ENCODE measurements at regions not wholly inside any gene's neighbourhood (a gene's known extent, or its start where the extent isn't known, plus 50 kb on each side); places are given as distances from the start of the nearest gene placed in this dataset.
"Not testable (repeated sequence)": the region's sequence is repeated elsewhere in the genome, so short reads cannot be mapped to it uniquely, and the experiment has no call there.

- H3K4me3 ChIP-seq (ENCODE audit: low read length) = no peak overlapping the region
- no peak for TF ChIP-seq ZNF274 (IDR thresholded peaks at IDR 0.05; ENCODE audit: low read depth, low read length)
Measured at GRCh38 chr12:131430158-131430742, 280.6 kb upstream of the SFSWAP start.

- not testable (repeated sequence) for H3K4me3 ChIP-seq (ENCODE audit: low read length)
Measured at GRCh38 chr12:131431126-131431655, 279.7 kb upstream of the SFSWAP start.

GRCh38 chr12:131432532-131433260 is 278.2 kb upstream of the SFSWAP start:
- TF ChIP-seq ZNF274 (IDR thresholded peaks at IDR 0.05; ENCODE audit: low read depth, low read length) = no peak
- H3K4me3 ChIP-seq (ENCODE audit: low read length) = no peak overlapping the region

GRCh38 chr12:131434208-131435125 is 276.4 kb upstream of the SFSWAP start:
- TF ChIP-seq ZNF274 (IDR thresholded peaks at IDR 0.05; ENCODE audit: low read depth, low read length) = no peak

DNA sequence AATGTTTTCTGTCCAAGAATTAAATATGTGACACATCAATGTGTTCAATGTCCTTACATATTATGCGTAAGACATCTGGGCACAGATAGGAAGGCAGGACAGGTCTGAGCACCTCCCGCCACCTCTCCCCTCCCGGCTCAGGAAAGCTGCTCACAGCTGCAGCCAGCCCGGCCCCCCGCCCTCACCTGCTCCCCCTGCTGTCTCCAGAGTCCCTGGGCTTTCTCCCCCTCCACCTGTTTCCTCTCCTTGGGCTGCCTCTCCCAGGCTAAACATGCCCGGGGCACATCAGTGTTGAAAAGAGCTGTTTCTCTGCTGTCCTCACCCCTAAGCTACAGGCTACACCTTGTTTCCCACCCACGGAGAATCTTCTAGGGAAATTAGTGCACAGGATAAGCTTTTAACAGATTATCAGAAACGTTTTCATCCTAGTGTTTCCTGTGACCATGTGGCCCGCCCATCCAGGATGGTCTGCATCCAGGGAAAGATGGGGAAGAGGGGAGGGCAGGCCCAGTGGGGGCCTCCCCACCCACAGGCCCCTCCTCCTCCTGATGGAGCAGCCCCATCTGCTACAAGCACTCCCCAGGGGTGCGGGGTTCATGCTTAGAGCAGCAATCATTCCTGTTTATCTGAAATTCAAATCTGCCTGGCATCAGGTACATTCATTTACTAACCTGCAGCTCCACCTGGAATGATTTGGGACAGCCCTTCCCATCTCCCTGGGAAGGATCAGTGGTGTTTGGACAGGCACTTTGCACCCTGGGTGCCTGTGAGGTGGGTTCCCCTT is 273.8 kb upstream of the SFSWAP start:
- H3K4me3 ChIP-seq (ENCODE audit: low read length) = no peak overlapping the region
- no peak for TF ChIP-seq ZNF274 (IDR thresholded peaks at IDR 0.05; ENCODE audit: low read depth, low read length)

More at GRCh38 chr12:131434208-131435125, 276.4 kb upstream of the SFSWAP start:
- no peak overlapping the region for H3K4me3 ChIP-seq (ENCODE audit: low read length)

GRCh38 chr12:131437706-131438492 is 273.0 kb upstream of the SFSWAP start:
- TF ChIP-seq ZNF274 (IDR thresholded peaks at IDR 0.05; ENCODE audit: low read depth, low read length) = no peak
- H3K4me3 ChIP-seq (ENCODE audit: low read length) = no peak overlapping the region

DNA sequence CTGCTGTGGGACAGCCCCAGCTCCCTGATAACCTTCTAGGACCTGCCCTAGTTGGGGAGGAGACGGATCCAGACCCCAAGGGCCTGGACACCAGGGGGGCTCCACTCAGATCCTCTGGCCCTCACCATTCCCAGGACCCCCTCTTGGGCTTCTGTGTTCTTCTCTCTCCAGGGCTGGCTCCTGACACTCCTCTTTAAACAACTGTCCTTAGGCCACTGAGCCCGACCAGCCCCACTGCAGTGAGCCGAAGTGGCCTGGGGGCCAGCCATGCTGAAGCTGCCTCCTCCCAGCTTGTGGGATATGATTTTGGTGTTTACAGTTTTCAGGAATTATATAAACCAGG is 272.4 kb upstream of the SFSWAP start:
- not testable (repeated sequence) for H3K4me3 ChIP-seq (ENCODE audit: low read length)

- no peak for TF ChIP-seq ZNF274 (IDR thresholded peaks at IDR 0.05; ENCODE audit: low read depth, low read length)
- H3K4me3 ChIP-seq (ENCODE audit: low read length) = no peak overlapping the region
Measured at GRCh38 chr12:131438881-131439280, 272.0 kb upstream of the SFSWAP start.

DNA sequence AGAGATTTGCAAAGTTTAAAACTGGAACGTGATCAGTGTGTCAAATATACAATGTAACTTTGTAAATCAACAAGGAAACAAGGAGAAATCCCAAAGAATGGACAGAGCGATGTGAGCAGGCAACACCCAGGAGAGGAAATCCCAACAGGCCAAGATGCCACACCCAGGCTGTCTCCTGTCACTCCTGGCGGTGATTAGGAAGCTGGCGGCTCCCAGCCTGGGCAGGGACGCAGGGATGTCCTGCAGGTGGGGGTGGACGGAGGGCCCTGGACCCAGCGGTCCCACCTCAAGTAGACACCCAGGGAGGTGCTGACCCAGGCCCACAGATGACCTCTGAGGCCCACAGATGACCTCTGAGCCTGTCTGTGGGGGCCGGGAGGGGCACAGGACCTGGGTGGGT is 271.1 kb upstream of the SFSWAP start:
- not testable (repeated sequence) for H3K4me3 ChIP-seq (ENCODE audit: low read length)

- H3K4me3 ChIP-seq (ENCODE audit: low read length) = not testable (repeated sequence)
Measured at GRCh38 chr12:131440209-131441059, 270.5 kb upstream of the SFSWAP start.

GRCh38 chr12:131441060-131441396 is 269.9 kb upstream of the SFSWAP start:
- no peak overlapping the region for H3K4me3 ChIP-seq (ENCODE audit: low read length)
- no peak for TF ChIP-seq ZNF274 (IDR thresholded peaks at IDR 0.05; ENCODE audit: low read depth, low read length)

GRCh38 chr12:131441638-131442336 is 269.1 kb upstream of the SFSWAP start:
- H3K4me3 ChIP-seq (ENCODE audit: low read length) = no peak overlapping the region
- no peak for TF ChIP-seq ZNF274 (IDR thresholded peaks at IDR 0.05; ENCODE audit: low read depth, low read length)

Data from GM08714 (cell line).